Caco-2 (cell line): ENCODE measurements at regions not wholly inside any gene's neighbourhood (a gene's known extent, or its start where the extent isn't known, plus 50 kb on each side); places are given as distances from the start of the nearest gene placed in this dataset.
"Not testable (repeated sequence)": the region's sequence is repeated elsewhere in the genome, so short reads cannot be mapped to it uniquely, and the experiment has no call there.

Experiments used
- BruUV-seq: library from RNA; stranded (reverse); fragments of 400-500 nt; replicated peaks from 2 replicates; lab custom pipeline; 2021; lab: Mats Ljungman, UMichigan
- CTCF ChIA-PET: fragments of 300-600 bp; sonication (Branson Sonifier 250); formaldehyde crosslinking; loops from one replicate; lab custom pipeline; 2022; ENCODE audit warnings: antibody characterized with exemption; lab: Charles Lee
- POLR2A ChIA-PET: fragments of 300-600 bp; sonication (Branson Sonifier 250); formaldehyde crosslinking; loops from one replicate; lab custom pipeline; 2022; ENCODE audit warnings: antibody characterized with exemption; lab: Charles Lee
- DNase-seq, 2 experiments: peaks; one replicate each; pipeline versions ENCODE4 v3.0.0 to v3.0.0-alpha.2; 2020 to 2022
- H3K27me3 ChIP-seq: replicated peaks from 2 replicates; pipeline ENCODE4 v1.6.0; 2011; ENCODE audit warnings: low read length; ENCODE audit not compliant: control insufficient read depth, insufficient read depth
- H3K36me3 ChIP-seq: 2 replicates; pipeline ENCODE4 v1.5.1; 2011; ENCODE audit warnings: low read length; ENCODE audit not compliant: control insufficient read depth, insufficient read depth
- H3K4me1 ChIP-seq: fragments of 250-450 bp; sonication (Bioruptor Pico); 2 replicates; pipeline ENCODE4 v1.5.1; 2020; ENCODE audit warnings: mild to moderate bottlenecking
- H3K4me3 ChIP-seq: 2 replicates; pipeline ENCODE4 v1.5.1; 2011; ENCODE audit warnings: low read depth, mild to moderate bottlenecking, control low read depth, low read length
- H3K9me3 ChIP-seq: fragments of 250-450 bp; sonication (Bioruptor Pico); 2 replicates; pipeline ENCODE4 v1.5.1; 2020; ENCODE audit warnings: mild to moderate bottlenecking, moderate library complexity
- H3K27ac Mint-ChIP-seq: one replicate; pipeline ENCODE4 v1.8.0; 2022; ENCODE audit warnings: mixed read lengths; ENCODE audit not compliant: unreplicated experiment
- H3K27me3 Mint-ChIP-seq: one replicate; pipeline ENCODE4 v1.8.0; 2022; ENCODE audit warnings: mixed read lengths; ENCODE audit not compliant: insufficient read depth, unreplicated experiment
- H3K36me3 Mint-ChIP-seq: one replicate; pipeline ENCODE4 v1.8.0; 2022; ENCODE audit warnings: mild to moderate bottlenecking, mixed read lengths; ENCODE audit not compliant: insufficient read depth, unreplicated experiment
- H3K4me1 Mint-ChIP-seq: one replicate; pipeline ENCODE4 v1.8.0; 2022; ENCODE audit warnings: low read depth, mixed read lengths; ENCODE audit not compliant: unreplicated experiment
- H3K4me3 Mint-ChIP-seq: one replicate; pipeline ENCODE4 v1.8.0; 2022; ENCODE audit warnings: mild to moderate bottlenecking, moderate library complexity, mixed read lengths; ENCODE audit not compliant: unreplicated experiment
- H3K9me3 Mint-ChIP-seq: one replicate; pipeline ENCODE4 v1.8.0; 2022; ENCODE audit warnings: mixed read lengths; ENCODE audit not compliant: unreplicated experiment
- CTCF ChIP-seq, 2 experiments: fragments of 200-600 bp in 1 of 2; IDR thresholded peaks; 1 replicate in 1 of 2; 2 replicates in 1 of 2; pipeline versions ENCODE4 v1.5.1 to v1.8.0; 2011 to 2022; ENCODE audit warnings: antibody characterized with exemption in 1 of 2, control low read depth in 1 of 2, inconsistent platforms in 1 of 2, low read depth in 1 of 2, low read length in 1 of 2, mild to moderate bottlenecking in 1 of 2, moderate library complexity in 1 of 2; ENCODE audit not compliant: insufficient read depth in 1 of 2, severe bottlenecking in 1 of 2, unreplicated experiment in 1 of 2
- intact Hi-C: fragments of 100-400 bp; cut with micrococcal nuclease; formaldehyde crosslinking; loops from one replicate; pipeline ENCODE4 v1.10.0; 2022; ENCODE audit not compliant: unreplicated experiment

GRCh38 chr2:185676316-185676715, 62.3 kb upstream of the FSIP2 start:
- H3K4me1 Mint-ChIP-seq, result no peaks in the 10 kb centered on the region
- BruUV-seq, result no TSS peak
- CTCF ChIA-PET, result no interaction called here

GRCh38 chr2:185687001-185687400, 51.6 kb upstream of the FSIP2 start:
- intact Hi-C loops, H3K4me3 ChIP-seq: not testable (repeated sequence)

More at GRCh38 chr2:185676316-185676715, 62.3 kb upstream of the FSIP2 start:
- H3K9me3 Mint-ChIP-seq, result no peaks in the 10 kb centered on the region
- no peaks in the 10 kb centered on the region for H3K27me3 ChIP-seq
- no peaks in the 10 kb centered on the region for H3K36me3 Mint-ChIP-seq
- POLR2A ChIA-PET, result no interaction called here
- no peaks in the 10 kb centered on the region for H3K27me3 Mint-ChIP-seq
- no peaks in the 10 kb centered on the region for H3K36me3 ChIP-seq
- intact Hi-C loops, result no loop called here
- DNase-seq, result no peak
- H3K4me3 Mint-ChIP-seq, result no peak overlapping the region
- H3K27ac Mint-ChIP-seq, result no peak overlapping the region
- no peaks in the 10 kb centered on the region for H3K4me1 ChIP-seq
- H3K4me3 ChIP-seq, result no peak overlapping the region
- no peaks in the 10 kb centered on the region for H3K9me3 ChIP-seq
- no peak for TF ChIP-seq CTCF (IDR thresholded peaks at IDR 0.05; ENCODE audit: insufficient read depth in 1 of 2, low read depth in 1 of 2, low read length in 1 of 2, severe bottlenecking in 1 of 2, unreplicated experiment in 1 of 2)

GRCh38 chr2:185687967-185688366, 50.6 kb upstream of the FSIP2 start:
- no peaks in the 10 kb centered on the region for H3K9me3 Mint-ChIP-seq
- ChIA-PET CTCF (no interaction called here), POLR2A (no interaction called here)
- Histone ChIP-seq H3K9me3 (peaks cover under 1% of the 10 kb centered on the region; the same call in 1 of the 2 replicates), H3K27me3 (no peaks in the 10 kb centered on the region), H3K4me3 (no peak overlapping the region), H3K4me1 (no peaks in the 10 kb centered on the region), H3K36me3 (no peaks in the 10 kb centered on the region)
- DNase-seq, result no peak
- no peak overlapping the region for H3K4me3 Mint-ChIP-seq
- H3K36me3 Mint-ChIP-seq, result no peaks in the 10 kb centered on the region
- no peaks in the 10 kb centered on the region for H3K4me1 Mint-ChIP-seq
- no peak overlapping the region for H3K27ac Mint-ChIP-seq
- no TSS peak for BruUV-seq
- intact Hi-C loops, result no loop called here
- peaks cover 12% of the 10 kb centered on the region for H3K27me3 Mint-ChIP-seq
- TF ChIP-seq CTCF (IDR thresholded peaks at IDR 0.05; ENCODE audit: insufficient read depth in 1 of 2, low read depth in 1 of 2, low read length in 1 of 2, severe bottlenecking in 1 of 2, unreplicated experiment in 1 of 2), result no peak

More at GRCh38 chr2:185687001-185687400, 51.6 kb upstream of the FSIP2 start:
- H3K27ac Mint-ChIP-seq, CTCF ChIA-PET, POLR2A ChIA-PET, H3K4me1 ChIP-seq, H3K27me3 Mint-ChIP-seq, H3K4me1 Mint-ChIP-seq, H3K9me3 ChIP-seq, BruUV-seq, H3K4me3 Mint-ChIP-seq, H3K36me3 ChIP-seq, H3K36me3 Mint-ChIP-seq, H3K27me3 ChIP-seq, H3K9me3 Mint-ChIP-seq, DNase-seq: not testable (repeated sequence)
